ENCODE measurements at regions not wholly inside any gene's neighbourhood (a gene's known extent, or its start where the extent isn't known, plus 50 kb on each side); places are given as distances from the start of the nearest gene placed in this dataset.

DNA sequence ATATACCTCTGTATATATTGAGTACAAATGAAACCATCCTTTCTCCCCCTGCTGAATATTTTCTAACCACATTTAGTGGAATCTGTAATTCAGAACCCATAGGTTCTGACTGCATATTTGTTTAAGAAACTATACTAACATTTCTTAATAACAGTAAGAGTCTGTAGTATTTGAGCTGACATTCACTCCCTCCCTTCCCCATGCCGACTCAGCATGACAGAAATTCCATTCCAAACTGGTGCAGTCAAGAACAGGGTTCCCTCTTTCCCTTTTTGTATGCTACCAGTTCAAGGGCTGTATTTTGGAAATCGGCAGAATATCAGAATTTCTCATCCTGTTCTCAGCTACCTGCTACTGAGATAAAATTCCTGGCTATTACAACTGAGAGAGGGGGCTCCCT, 796.6 kb upstream of the DPPA4 start:
- TF ChIP-seq, protein P1, sequence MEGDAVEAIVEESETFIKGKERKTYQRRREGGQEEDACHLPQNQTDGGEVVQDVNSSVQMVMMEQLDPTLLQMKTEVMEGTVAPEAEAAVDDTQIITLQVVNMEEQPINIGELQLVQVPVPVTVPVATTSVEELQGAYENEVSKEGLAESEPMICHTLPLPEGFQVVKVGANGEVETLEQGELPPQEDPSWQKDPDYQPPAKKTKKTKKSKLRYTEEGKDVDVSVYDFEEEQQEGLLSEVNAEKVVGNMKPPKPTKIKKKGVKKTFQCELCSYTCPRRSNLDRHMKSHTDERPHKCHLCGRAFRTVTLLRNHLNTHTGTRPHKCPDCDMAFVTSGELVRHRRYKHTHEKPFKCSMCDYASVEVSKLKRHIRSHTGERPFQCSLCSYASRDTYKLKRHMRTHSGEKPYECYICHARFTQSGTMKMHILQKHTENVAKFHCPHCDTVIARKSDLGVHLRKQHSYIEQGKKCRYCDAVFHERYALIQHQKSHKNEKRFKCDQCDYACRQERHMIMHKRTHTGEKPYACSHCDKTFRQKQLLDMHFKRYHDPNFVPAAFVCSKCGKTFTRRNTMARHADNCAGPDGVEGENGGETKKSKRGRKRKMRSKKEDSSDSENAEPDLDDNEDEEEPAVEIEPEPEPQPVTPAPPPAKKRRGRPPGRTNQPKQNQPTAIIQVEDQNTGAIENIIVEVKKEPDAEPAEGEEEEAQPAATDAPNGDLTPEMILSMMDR (IDR thresholded peaks at IDR 0.05): no peak
- TF ChIP-seq POLR2A (IDR thresholded peaks at IDR 0.05): no peak
